Esophagus muscularis mucosa (tissue), 4 donors: ENCODE measurements at regions not wholly inside any gene's neighbourhood (a gene's known extent, or its start where the extent isn't known, plus 50 kb on each side); places are given as distances from the start of the nearest gene placed in this dataset.

Source experiments
- DNase-seq: peaks from one replicate; pipeline ENCODE4 v3.0.0-alpha.2; 2017; ENCODE audit errors: extremely low spot score
- H3K27ac ChIP-seq, 4 donors: fragments of 200-600 bp; sonication (generic); replicated peaks in 1 of 4; 1 replicate in 3 of 4; 2 replicates in 1 of 4; pipeline ENCODE4 v1.5.1; 2016 to 2019; ENCODE audit warnings: mild to moderate bottlenecking in 1 of 4
- H3K27me3 ChIP-seq, 4 donors: fragments of 200-600 bp; sonication (generic); one replicate each; pipeline versions ENCODE4 v1.5.1 to v1.6.0; 2016 to 2019
- H3K36me3 ChIP-seq, 4 donors: fragments of 200-600 bp; sonication (generic); one replicate each; pipeline ENCODE4 v1.5.1; 2016 to 2019
- H3K4me1 ChIP-seq, 4 donors: fragments of 200-600 bp; sonication (generic); one replicate each; pipeline ENCODE4 v1.5.1; 2016 to 2019
- H3K4me3 ChIP-seq, 4 donors: fragments of 200-600 bp; sonication (generic); 1 replicate in 2 of 4; 2 replicates in 2 of 4; pipeline ENCODE4 v1.5.1; 2016 to 2019; ENCODE audit warnings: mild to moderate bottlenecking in 4 of 4, moderate library complexity in 1 of 4
- H3K9me3 ChIP-seq, 4 donors: fragments of 200-600 bp; sonication (generic); 1 replicate in 3 of 4; 2 replicates in 1 of 4; pipeline ENCODE4 v1.5.1; 2016 to 2019
- CTCF ChIP-seq, 3 experiments: fragments of 200-600 bp in 2 of 3; fragments of 450-650 bp in 1 of 3; sonication (generic) in 2 of 3; IDR thresholded peaks; one replicate each; pipeline ENCODE4 v1.5.1; 2017 to 2019; ENCODE audit warnings: antibody characterized with exemption in 3 of 3, mild to moderate bottlenecking in 2 of 3, moderate library complexity in 1 of 3
- EP300 ChIP-seq: sonication (generic); formaldehyde crosslinking; IDR thresholded peaks from one replicate; pipeline ENCODE4 v1.6.1; 2017; ENCODE audit warnings: antibody characterized with exemption
- POLR2A ChIP-seq: fragments of 450-650 bp; IDR thresholded peaks from one replicate; pipeline ENCODE4 v1.6.1; 2017; ENCODE audit warnings: antibody characterized with exemption, moderate library complexity, mild to moderate bottlenecking, low read depth
- POLR2AphosphoS5 ChIP-seq, 2 donors: sonication (generic); formaldehyde crosslinking; IDR thresholded peaks; one replicate each; pipeline ENCODE4 v1.6.1; 2017; ENCODE audit warnings: antibody characterized with exemption in 2 of 2
- WGBS: methylation state at CpG from one replicate; pipeline ENCODE4 v1.1.5; 2018; 5-methylcytosine and 5-hydroxymethylcytosine counted together
- intact Hi-C: fragments of 100-400 bp; cut with DNase I; formaldehyde crosslinking; loops from one replicate; pipeline ENCODE4 v1.15.1; 2023

- TF ChIP-seq POLR2A (no peak), POLR2AphosphoS5 (IDR thresholded peaks at IDR 0.05) (no peak), EP300 (no peak), CTCF (IDR thresholded peaks at IDR 0.05) (no peak)
- no peak overlapping the region for H3K4me3 ChIP-seq
- no peaks in the 10 kb centered on the region for H3K4me1 ChIP-seq
- no peaks in the 10 kb centered on the region for H3K9me3 ChIP-seq
- intact Hi-C loops, result no loop called here
- H3K27ac ChIP-seq, result no peak overlapping the region
- no peak for DNase-seq
- H3K36me3 ChIP-seq, result no peaks in the 10 kb centered on the region
- H3K27me3 ChIP-seq, result no peaks in the 10 kb centered on the region
Observed at GRCh38 chr9:99537996-99538395, 283.7 kb upstream of the NR4A3 start.

GRCh38 chr9:99544526-99544925, 277.2 kb upstream of the NR4A3 start:
- 89% methylated on average over 2 of the region's 2 CpGs for WGBS
- no peak for DNase-seq
- intact Hi-C loops, result no loop called here
- Histone ChIP-seq H3K36me3 (no peaks in the 10 kb centered on the region), H3K4me3 (no peak overlapping the region), H3K9me3 (no peaks in the 10 kb centered on the region), H3K4me1 (no peaks in the 10 kb centered on the region), H3K27ac (no peak overlapping the region), H3K27me3 (no peaks in the 10 kb centered on the region)
- TF ChIP-seq POLR2A, result no peak
- no peak for TF ChIP-seq POLR2AphosphoS5 (IDR thresholded peaks at IDR 0.05)
- no peak for TF ChIP-seq EP300
- TF ChIP-seq CTCF (IDR thresholded peaks at IDR 0.05), result no peak

GRCh38 chr9:99549441-99549840, 272.2 kb upstream of the NR4A3 start:
- no peak for DNase-seq

GRCh38 chr9:99555792-99556191, 265.9 kb upstream of the NR4A3 start:
- no peak for TF ChIP-seq POLR2A
- TF ChIP-seq POLR2AphosphoS5 (IDR thresholded peaks at IDR 0.05), result no peak
- no peak for TF ChIP-seq CTCF (IDR thresholded peaks at IDR 0.05)
- no peak for DNase-seq
- Histone ChIP-seq H3K36me3 (no peaks in the 10 kb centered on the region), H3K9me3 (peaks cover 0 to 2% (median 0%) of the 10 kb centered on the region in 4 donors), H3K4me1 (no peaks in the 10 kb centered on the region), H3K27me3 (no peaks in the 10 kb centered on the region), H3K27ac (no peak overlapping the region), H3K4me3 (no peak overlapping the region)
- WGBS, result 48% methylated on average over 4 of the region's 4 CpGs
- intact Hi-C loops, result no loop called here

More at GRCh38 chr9:99549441-99549840, 272.2 kb upstream of the NR4A3 start:
- peaks cover 0 to 6% (median 0%) of the 10 kb centered on the region in 4 donors for H3K9me3 ChIP-seq
- H3K4me1 ChIP-seq, result no peaks in the 10 kb centered on the region
- intact Hi-C loops, result no loop called here
- H3K4me3 ChIP-seq, result no peak overlapping the region
- TF ChIP-seq CTCF (IDR thresholded peaks at IDR 0.05), result no peak
- TF ChIP-seq POLR2A, result no peak
- no peak for TF ChIP-seq POLR2AphosphoS5 (IDR thresholded peaks at IDR 0.05)
- no peak for TF ChIP-seq EP300
- no peaks in the 10 kb centered on the region for H3K27me3 ChIP-seq
- no peak overlapping the region for H3K27ac ChIP-seq
- no peaks in the 10 kb centered on the region for H3K36me3 ChIP-seq

DNA sequence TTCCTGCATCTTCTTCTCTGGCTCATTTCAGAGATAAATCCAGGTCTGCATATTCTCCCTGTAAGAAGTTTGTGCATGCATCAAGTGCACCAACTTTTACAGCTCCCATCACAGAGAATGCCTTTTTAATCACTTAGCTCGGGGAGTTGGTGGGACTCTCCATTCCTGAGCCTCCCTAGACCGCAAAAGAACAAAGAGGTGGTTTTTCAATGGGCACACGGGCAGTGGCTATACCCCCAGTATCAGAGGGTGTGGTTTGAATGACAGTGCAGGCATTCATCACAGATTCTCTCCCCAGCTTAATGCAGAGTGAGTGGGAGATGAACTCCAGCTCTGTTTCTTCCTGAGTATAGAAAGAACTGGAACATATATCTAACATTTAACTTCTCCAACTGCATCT, 264.7 kb upstream of the NR4A3 start:
- Histone ChIP-seq H3K27ac (no peak overlapping the region), H3K4me1 (no peaks in the 10 kb centered on the region), H3K9me3 (no peaks in the 10 kb centered on the region), H3K27me3 (no peaks in the 10 kb centered on the region), H3K36me3 (no peaks in the 10 kb centered on the region), H3K4me3 (no peak overlapping the region)
- WGBS, result 86% methylated on average over 3 of the region's 3 CpGs
- DNase-seq, result peak; percentile 55
- intact Hi-C loops, result no loop called here
- TF ChIP-seq EP300 (no peak), POLR2AphosphoS5 (IDR thresholded peaks at IDR 0.05) (no peak), CTCF (IDR thresholded peaks at IDR 0.05) (no peak), POLR2A (no peak)
